SIG-M5 treated with dmso at 0.1 percent for 504 hours (cell line): ENCODE measurements at regions not wholly inside any gene's neighbourhood (a gene's known extent, or its start where the extent isn't known, plus 50 kb on each side); places are given as distances from the start of the nearest gene placed in this dataset.

Experiments used
- DNase-seq: peaks from one replicate; lab custom pipeline; 2025; ENCODE audit not compliant: unreplicated experiment; lab: John Stamatoyannopoulos, UW

- no peak for DNase-seq
These were observed 350.2 kb downstream of the FBXO15 start for GRCh38 chr18:73797419-73797818.

DNA sequence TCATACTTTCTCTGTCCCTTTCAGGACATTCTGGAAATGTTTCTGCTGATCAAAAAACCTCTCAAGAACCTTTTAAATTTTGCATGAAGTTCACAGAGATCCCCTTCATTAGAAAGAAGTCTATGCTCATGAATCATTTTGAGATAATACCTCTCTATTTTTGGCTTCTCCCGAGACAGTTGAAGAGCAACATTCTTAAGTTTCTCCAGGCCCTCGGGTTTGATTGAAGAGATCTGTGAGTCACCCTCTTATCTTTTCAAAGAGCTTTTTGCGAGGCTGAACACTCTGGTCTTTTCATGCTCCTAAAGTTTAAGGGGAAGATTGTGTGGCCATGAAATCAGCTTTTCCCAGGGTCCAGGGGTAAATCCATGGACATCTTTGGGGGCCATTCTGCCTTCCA lies 354.2 kb downstream of the FBXO15 start:
- DNase-seq = no peak

DNA sequence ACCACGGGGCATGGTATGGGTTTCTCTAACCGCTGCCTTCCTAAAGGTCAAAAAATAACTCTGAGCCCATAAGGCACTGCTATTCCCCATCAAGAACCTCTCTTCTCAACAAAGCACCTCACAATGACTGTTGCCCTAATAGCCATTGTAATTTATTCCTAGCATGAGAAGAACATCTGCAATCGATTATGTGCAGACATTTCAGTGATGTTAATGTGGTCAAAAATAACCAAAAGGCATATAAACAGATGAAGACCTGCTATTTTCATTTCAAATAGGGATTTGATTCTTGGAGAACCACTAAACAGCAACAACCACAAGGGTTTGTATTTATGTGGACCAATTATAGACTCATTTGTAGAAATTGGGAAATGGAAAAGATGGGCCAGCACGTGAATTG lies 356.6 kb downstream of the FBXO15 start:
- DNase-seq = no peak

GRCh38 chr18:73790587-73790986 lies 357.0 kb downstream of the FBXO15 start:
- DNase-seq = no peak

DNA sequence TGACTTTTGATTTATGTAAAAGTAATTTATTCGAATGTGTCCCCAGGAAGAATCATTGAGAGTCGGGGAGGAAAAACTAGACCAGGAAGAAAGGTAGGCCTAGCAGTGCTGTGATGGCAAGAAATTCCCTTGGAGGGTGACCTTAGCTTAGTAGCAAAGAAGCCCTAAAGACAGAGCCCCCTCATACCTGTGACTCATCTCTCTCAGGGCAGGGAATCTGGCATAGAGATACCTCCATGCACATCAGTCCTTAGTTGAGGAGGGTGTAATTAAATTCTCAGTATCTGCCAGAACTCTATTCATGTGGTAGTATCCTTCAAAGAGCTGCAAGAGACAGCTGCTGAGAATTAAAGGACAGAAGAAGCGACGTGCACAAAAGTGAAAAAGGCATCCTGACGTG lies 360.3 kb downstream of the FBXO15 start:
- no peak for DNase-seq

DNA sequence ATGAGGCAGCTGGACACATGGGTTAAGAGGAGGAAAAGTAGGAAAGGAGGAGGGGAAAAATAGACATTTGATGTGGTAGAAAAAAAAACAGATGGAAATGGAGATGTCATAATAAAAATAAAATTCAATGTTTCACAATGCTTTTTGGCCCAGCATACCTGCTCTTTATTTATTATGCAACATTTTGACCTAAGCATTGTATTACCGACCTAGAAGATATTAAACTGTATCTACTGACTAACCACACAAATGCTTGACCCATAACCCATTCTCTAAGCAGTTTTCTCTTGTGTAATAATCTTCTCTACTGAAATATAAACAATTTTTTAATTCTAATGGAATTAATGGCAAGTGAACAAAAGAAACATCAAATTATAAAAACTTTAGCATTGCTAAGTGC lies 362.3 kb downstream of the FBXO15 start:
- no peak for DNase-seq

DNA sequence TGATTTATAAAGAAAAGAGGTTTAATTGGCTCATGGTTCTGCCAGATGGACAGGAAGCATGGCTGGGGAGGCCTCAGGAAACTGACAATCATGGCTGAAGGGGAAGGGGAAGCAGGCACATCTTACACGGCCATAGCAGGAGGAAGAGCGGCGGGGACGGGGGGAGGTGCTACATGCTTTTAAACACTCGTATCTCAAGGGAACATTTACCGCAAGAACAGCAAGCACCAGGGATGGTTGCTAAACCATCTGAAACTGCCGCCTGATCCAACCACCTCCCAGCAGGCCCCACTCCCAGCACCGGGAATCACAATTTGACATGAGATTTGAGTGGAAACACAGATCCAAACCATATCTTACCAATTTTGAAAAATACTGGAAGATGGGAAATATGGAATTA lies 362.8 kb downstream of the FBXO15 start:
- no peak for DNase-seq

- DNase-seq = no peak
These were observed 365.2 kb downstream of the FBXO15 start for GRCh38 chr18:73782405-73782804.

GRCh38 chr18:73780218-73780617 lies 367.4 kb downstream of the FBXO15 start:
- no peak for DNase-seq

- no peak for DNase-seq
These were observed 369.6 kb downstream of the FBXO15 start for GRCh38 chr18:73778032-73778359.

GRCh38 chr18:73777356-73778031 lies 370.1 kb downstream of the FBXO15 start:
- no peak for DNase-seq

DNA sequence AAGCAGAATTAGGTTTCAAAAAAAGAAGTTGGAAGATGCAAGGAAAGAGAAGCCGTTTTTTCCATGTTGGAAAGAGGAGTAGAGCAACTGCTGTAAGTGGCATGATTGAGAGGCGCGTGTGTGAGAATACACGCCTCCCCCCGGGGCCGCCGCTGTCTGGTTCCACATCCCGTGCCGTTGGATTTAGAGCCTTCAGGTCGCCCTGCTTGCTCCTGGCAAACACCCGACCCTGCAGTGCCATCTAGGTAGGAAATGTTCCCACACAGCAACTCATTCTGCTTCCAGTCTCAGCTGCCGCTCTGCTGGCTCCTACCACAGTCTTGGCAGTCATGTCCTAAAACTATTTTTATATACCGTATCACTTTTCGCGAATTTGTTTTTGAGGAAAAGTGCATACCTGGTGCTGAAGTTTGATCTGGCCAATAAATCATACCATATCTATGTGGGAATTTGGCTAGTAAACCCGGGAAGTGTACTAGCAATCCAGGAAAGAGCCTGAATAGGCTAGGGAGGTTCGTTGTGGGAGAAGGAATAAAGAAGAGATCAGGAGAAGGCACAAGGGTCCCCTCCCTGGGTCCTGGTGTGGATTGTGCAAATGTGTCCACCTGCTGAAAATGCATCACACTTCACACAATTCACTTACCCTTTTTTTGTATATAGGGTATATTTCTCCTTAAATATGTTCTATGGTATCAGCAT lies 372.7 kb downstream of the FBXO15 start:
- DNase-seq = no peak

- DNase-seq = no peak
These were observed 379.6 kb downstream of the FBXO15 start for GRCh38 chr18:73768043-73768442.

DNA sequence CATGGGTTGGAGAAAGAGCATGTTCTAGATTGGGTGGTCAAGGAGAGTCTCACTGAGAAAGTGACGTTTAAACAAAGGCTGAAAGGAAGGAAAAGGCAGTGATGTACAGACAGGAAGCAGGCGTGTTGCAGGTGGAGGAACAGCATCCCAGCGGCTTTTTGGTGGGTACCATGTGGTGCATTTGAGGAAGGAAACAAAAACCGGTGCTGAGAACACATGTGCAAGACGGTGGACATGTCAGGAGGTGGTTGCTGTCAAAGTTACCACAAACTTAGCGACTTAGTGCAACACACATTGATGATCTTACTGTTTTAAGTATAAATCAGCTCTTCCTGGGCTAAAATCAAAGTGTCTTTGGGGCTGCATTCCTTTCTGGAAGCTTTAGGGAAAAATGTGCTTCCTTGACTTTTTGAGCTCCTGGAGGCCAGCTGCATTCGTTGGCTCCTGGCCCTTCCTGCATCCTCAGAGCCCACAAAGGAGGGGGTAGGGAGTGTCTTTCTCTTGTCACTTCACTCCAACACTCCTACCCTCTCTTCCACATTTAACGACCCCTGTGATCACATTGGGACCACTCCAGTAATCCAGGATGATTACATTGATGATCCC lies 380.6 kb downstream of the FBXO15 start:
- no peak for DNase-seq

GRCh38 chr18:73758446-73758845 lies 389.2 kb downstream of the FBXO15 start:
- DNase-seq = no peak

GRCh38 chr18:73756256-73757091 lies 391.2 kb downstream of the FBXO15 start:
- no peak for DNase-seq

- DNase-seq = no peak
These were observed 394.7 kb downstream of the FBXO15 start for GRCh38 chr18:73752965-73753364.

- DNase-seq = no peak
These were observed 395.1 kb downstream of the FBXO15 start for GRCh38 chr18:73752546-73752945.

GRCh38 chr18:73750052-73750451 lies 397.6 kb downstream of the FBXO15 start:
- no peak for DNase-seq

DNA sequence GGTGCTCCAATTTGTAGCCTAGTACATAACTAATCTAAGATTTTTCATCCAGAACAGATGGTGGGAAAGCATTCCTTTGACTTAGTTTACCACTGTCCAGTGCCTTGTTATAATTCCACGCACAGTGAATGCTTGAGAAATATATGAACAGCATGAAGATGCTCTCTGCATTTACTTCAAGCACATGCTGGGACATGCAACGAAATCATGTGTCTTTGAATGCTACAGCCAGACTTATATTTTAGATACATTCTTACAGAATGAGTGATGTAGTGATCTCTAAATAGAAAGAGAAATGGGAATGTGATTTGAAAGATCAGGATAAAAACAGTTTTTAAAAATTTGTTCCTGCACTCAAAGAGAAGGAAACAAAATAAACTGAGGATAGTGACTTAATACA lies 398.3 kb downstream of the FBXO15 start:
- no peak for DNase-seq

DNA sequence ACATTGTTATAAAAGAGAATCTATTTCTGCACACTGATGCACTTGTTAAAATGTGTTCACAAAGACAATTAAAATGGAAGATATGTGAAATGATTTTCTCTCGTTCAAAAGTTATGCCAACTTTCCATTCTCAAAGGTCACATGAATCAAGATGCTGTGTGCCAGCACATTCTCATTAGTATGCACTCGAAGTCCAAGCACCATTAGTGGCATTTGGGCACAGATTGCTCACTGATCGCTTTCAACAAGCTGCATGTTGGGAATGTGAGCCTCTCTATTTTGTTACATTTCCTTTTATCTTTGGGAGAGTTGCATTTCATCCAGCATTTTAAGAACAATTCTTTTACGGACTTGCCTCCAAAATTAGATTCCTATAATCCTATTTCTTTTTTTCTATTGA lies 398.9 kb downstream of the FBXO15 start:
- DNase-seq = no peak

GRCh38 chr18:73746101-73746500 lies 401.5 kb downstream of the FBXO15 start:
- DNase-seq = no peak
